HG02571 (cell line): ENCODE measurements at regions not wholly inside any gene's neighbourhood (a gene's known extent, or its start where the extent isn't known, plus 50 kb on each side); places are given as distances from the start of the nearest gene placed in this dataset.

Experiments
- ATAC-seq: cut with Tn5 transposase; IDR thresholded peaks from one replicate; pipeline ENCODE4 v1.9.1; 2021; ENCODE audit warnings: mild to moderate bottlenecking, moderate library complexity; ENCODE audit not compliant: unreplicated experiment

DNA sequence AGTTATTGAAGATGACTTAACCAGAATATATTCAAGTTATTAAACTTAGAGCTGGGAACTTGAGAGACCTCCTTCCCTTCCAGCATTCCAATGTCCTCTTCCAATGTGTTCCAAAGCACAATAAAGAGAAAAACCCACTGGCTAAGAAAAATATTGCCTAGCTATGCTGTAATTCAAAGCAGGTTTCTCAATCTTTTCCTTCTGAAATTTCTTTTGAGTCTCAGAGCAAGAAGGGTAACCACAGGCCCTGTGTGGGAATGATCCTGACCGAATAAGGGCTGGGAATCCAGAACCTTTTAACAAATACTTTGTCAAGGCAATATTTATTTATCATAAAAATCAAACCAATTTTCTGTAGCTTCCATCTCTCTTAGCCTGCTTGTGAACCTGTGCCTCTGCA, 150.7 kb upstream of the SFRP2 start:
- ATAC-seq, result no peak

DNA sequence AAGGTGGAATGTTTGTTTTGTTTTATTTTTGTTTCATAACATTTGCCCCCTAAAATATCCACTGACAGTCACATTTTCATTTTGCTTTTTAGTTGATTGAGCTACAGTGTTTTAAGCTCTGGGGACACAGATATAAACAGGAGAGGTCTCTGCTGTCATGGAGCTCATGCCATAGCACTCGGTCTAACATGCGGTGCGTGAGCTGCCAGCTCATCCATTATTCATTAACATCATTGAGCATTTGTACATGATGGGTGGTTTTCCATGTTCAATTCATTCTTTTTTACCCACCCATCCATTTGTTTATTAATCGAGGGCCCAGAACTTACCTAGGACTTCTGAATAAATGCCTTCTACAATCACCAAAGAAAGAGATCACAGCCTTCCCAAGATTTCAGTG, 150.1 kb upstream of the SFRP2 start:
- ATAC-seq, result no peak

- no peak for ATAC-seq
Observed at GRCh38 chr4:153937289-153937688, 148.4 kb upstream of the SFRP2 start.

DNA sequence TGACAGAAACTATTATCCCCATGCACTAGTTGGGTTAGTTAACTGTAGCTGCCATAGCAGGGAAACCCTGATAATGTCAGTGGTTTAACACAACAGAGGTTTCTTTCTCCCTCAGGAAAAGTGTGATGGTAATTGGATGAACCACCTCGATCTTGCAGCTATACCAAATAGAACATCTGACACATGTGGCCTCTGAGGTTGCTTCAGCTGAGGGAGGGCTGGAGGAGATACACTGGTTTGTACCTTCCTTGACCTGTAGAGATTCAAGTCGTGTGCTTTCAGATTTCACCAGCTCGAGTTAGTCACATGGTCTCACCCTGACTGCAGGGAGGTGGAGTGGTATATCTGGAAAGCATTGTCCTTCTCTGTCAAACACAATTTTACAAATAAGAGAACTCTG, 147.2 kb upstream of the SFRP2 start:
- no peak for ATAC-seq

GRCh38 chr4:153934688-153935017, 145.8 kb upstream of the SFRP2 start:
- no peak for ATAC-seq

DNA sequence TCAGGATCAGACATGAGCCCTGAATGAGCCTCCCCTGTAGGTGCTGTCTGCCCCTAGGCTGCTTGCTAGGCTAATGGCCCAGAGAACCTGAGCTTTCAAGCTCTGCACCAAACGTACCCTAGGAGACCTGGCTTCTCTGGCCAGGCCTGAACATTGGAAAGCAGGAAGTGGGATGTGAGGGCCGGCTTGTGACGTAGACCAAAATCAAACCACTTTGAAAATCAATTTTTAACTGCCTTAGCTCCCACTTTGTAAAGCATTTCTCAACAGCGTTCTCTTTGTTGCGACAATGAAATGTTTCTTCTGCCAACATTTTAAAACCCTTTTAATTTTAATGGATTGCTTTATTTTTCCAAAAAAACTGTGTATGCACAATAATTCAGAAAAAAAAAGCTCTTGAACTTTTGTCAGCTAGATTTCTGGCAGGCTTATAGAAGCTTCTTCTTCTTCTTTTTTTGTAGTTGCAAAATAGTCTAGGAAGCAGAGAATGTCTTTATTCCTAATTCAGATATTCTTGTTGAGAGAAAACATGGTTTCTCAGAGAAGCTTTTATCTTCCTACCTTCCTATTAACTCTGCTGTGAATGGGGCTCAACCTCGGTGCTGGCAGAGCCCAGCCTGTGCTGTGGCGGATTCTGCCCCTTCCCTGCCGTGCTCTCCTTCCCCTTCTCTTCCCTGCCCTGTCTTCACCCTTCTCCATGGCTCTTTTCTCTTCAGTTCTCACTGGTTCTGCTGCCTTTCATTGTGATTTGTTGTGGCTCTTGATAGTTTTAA, 145.2 kb upstream of the SFRP2 start:
- ATAC-seq, result no peak

DNA sequence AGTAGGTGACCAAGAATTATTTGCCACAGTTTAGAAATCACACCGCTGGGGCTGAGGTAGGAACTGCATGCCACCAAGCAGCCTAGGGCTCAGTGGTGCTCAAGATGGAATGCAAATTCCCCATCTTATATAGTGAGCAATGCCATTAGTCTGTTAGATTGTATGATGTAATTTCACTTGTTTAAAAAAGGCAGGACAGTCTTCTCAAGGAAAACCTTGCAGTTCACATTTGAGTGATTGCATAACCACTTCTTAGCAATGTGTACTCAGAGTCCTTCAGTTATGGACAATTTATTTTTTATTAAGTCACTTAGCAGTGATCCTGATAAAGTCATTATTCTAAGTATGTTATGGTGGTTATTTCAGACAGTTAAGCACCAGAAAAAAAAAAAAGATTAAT, 142.9 kb upstream of the SFRP2 start:
- ATAC-seq, result no peak

DNA sequence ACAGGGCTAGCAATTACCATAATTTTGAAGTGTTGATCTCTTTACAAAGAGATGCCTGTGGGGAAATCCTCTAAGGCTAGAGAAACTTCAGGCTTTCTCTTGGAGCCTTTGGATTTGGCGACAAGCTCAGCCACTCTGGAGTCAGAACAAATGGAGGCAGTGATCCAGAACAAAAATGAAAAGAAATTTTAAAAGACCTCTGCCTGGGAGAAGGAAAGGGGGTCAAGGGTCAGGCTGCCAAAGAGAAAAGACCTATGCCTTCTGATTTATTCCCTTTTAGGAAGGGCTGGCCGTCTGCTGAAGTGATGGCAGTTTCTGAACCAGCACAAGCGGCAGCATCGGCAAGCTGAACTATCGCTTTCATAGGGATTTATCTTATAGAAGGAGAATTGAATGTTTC, 140.8 kb upstream of the SFRP2 start:
- ATAC-seq, result no peak

DNA sequence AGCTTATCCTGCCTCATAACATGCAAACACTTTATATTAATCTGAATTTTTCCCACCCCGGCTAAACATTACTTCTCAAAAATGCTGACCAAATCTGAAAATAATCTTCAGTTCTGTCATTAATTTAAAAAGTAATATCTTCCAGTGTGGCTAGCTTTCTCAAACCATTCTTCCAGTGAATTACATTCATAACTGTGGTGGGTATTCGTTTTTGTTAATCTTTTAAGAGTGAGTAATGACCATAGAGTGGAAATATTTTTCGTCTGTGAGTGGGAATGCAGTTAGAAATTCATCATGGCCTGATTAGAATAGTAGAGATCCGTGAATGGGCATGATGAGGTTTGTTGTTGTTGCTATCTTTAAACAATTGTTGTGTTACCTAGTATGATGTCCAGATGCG, 138.6 kb upstream of the SFRP2 start:
- no peak for ATAC-seq

GRCh38 chr4:153922148-153922547, 133.3 kb upstream of the SFRP2 start:
- no peak for ATAC-seq

DNA sequence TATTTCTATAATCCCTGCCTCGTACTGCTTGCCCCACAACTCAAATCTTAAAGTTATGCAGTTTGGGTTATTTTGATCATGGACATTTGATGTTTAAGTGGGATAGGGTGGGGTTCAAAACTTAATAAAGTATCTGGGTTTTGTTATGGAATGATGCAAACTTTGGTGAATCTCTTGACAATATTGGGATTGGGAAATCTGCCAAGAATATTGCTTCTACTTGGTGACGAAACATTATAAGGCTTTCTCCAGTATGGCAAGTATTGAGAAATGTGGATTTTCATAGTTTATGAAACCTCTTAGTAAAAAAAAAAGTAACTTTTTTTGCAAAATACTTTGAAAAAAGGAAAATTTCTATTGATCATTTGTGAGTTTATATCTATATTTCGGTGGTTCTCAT, 130.8 kb upstream of the SFRP2 start:
- ATAC-seq, result no peak

DNA sequence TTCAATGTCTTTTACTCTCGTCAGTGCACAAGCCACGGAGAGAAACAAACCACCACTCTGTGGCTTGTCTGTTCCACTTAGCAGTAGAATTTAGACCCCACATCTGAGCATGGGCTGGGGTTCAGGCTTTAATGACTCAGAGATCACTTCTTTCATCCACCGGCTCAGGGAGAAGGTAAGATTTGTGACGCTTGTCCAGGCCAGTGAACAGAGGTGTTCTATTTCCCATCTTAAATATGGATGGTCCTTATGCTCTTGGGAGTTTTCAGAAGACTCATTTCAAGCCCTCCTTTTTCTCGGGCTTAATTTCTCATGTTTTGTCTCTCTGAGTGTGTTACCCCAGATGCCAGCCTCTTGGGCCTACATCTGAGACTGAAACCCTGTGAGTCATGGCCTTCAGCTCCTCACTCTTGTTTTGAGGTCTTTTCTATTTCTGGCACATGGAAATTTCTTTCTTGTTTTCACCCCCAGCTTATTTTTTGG, 127.4 kb upstream of the SFRP2 start:
- peak; percentile 99 for ATAC-seq

DNA sequence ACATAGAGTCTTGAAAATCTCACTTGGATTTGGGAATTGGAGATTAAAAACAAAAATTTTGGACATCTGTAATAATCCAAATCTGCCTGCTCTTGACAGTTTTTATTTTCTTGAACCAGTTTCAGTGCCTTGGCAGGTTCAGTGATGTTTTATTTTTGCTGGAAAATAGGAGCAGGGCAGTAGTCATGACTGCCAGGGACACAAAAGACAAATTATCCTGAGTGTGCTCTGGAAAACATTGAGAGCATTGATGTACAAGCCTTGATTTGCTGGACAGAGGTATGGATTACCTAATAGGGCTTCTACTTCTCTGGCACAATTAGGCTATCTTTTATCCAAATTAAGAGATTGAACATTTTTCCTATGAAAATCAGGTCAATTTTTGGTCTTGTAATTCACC, 123.4 kb upstream of the SFRP2 start:
- ATAC-seq, result no peak

GRCh38 chr4:153909672-153910071, 120.8 kb upstream of the SFRP2 start:
- no peak for ATAC-seq

- ATAC-seq, result no peak
Observed at GRCh38 chr4:153906231-153906630, 117.3 kb upstream of the SFRP2 start.

DNA sequence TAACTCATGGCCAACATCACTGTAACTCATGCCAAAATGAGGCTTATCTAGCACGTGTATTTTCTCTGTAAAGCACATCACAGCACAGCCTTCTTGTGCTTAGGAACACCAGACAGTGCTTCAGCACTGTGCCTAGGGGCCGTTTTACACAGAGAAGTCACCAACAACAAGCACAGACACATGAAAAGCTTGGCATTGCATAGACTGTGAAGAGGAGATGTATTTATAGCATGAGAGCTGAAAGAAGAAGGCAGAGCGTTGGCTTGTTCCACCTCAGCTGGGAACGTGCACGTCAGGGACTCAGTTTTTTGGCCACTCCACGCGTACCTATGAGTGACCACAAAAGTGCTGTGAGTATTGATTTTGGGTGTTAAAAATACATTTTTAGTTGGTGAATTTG, 116.3 kb upstream of the SFRP2 start:
- no peak for ATAC-seq

- no peak for ATAC-seq
Observed at GRCh38 chr4:153904011-153904410, 115.1 kb upstream of the SFRP2 start.

GRCh38 chr4:153901220-153901619, 112.3 kb upstream of the SFRP2 start:
- ATAC-seq, result no peak

- no peak for ATAC-seq
Observed at GRCh38 chr4:153900426-153900825, 111.5 kb upstream of the SFRP2 start.

DNA sequence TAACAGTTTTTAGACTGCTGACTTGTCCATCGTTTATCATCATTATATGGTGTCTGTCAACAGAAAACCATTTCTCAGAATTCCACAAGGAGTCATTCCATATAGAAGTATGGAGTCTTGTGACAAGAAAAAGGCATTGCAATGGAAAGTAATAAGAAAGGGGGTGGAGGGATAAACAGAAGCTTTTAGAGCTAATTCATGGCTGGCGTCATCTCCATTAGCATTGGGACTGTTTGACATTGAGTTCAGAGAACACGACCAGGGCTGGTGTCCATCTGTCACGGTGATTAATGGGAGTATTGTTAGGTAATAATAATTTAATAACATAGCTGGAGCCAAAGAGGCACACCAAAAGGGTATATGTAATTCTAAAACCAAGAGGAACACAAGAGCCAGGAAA, 101.9 kb upstream of the SFRP2 start:
- no peak for ATAC-seq

GRCh38 chr4:153887217-153887616, 98.3 kb upstream of the SFRP2 start:
- no peak for ATAC-seq

DNA sequence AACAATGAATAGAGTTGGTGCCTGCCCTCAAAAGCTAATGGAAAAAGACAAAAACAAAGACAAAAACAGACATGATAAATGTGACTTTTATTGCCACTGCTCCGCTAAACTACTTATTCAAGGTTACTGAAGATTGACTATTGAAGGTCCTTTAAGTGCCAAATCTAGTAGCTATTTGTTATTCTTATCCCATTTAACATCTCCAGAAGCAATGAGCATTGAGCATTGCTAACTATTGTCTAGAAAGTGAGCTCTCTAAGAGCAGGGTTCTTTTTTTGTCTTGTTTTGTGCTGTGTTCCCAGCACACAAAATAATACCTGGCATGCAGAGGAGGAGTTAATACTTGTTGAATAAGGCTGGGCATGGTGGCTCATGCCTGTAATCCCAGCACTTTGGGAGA, 95.4 kb upstream of the SFRP2 start:
- ATAC-seq, result no peak

DNA sequence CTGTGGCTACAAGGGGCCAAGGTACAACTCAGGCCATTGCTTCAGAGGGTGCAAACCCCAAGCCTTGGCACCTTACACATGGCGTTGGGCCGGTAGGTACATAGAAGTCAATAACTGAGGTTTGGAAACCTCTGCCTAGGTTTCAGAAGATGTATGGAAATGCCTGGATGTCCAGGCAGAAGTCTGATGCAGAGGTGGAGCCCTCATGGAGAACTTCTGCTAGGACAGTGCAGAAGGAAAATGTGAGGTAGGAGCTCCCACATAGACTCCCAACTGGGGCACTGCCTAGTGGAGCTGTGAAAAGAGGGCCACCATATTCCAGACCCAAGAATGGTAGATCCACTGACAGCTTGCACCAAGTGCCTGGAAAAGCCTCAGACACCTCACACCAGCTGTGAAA, 92.1 kb upstream of the SFRP2 start:
- ATAC-seq, result no peak
